Mucosa of rectum (tissue), 2 donors: ENCODE measurements at regions not wholly inside any gene's neighbourhood (a gene's known extent, or its start where the extent isn't known, plus 50 kb on each side); places are given as distances from the start of the nearest gene placed in this dataset.

Source experiments
- H3K27ac ChIP-seq, 2 donors: one replicate each; pipeline ENCODE4 v1.7.0; 2013; ENCODE audit warnings: inconsistent platforms in 2 of 2, low read depth in 2 of 2, low read length in 2 of 2
- H3K27me3 ChIP-seq, 2 donors: one replicate each; pipeline ENCODE4 v1.7.0; 2013; ENCODE audit warnings: low read length in 2 of 2; ENCODE audit not compliant: control insufficient read depth in 2 of 2, insufficient read depth in 2 of 2
- H3K36me3 ChIP-seq, 2 donors: one replicate each; pipeline ENCODE4 v1.7.0; 2013; ENCODE audit warnings: low read length in 2 of 2; ENCODE audit not compliant: control insufficient read depth in 2 of 2, insufficient read depth in 2 of 2
- H3K4me1 ChIP-seq, 2 donors: one replicate each; pipeline ENCODE4 v1.7.0; 2013; ENCODE audit warnings: low read length in 2 of 2, mild to moderate bottlenecking in 1 of 2; ENCODE audit not compliant: control insufficient read depth in 2 of 2, insufficient read depth in 2 of 2
- H3K4me3 ChIP-seq, 2 donors: one replicate each; pipeline ENCODE4 v1.7.0; 2013; ENCODE audit warnings: low read length in 2 of 2
- H3K9ac ChIP-seq, 2 donors: one replicate each; pipeline ENCODE4 v1.7.0; 2013; ENCODE audit warnings: low read length in 2 of 2, low read depth in 1 of 2, mild to moderate bottlenecking in 1 of 2
- H3K9me3 ChIP-seq, 2 donors: one replicate each; pipeline ENCODE4 v1.7.0; 2013; ENCODE audit warnings: low read length in 2 of 2; ENCODE audit not compliant: control insufficient read depth in 2 of 2
- donor health status: healthy.
- donor health status: Normal muscosa, but diverticular disease.

- H3K9me3 ChIP-seq, result no peaks in the 10 kb centered on the region
These were observed 121.2 kb upstream of the ADARB2 start for GRCh38 chr10:1858547-1858946.

GRCh38 chr10:1858048-1858447 lies 120.7 kb upstream of the ADARB2 start:
- H3K27ac ChIP-seq, result no peak overlapping the region
- no peak overlapping the region for H3K9ac ChIP-seq
- H3K4me1 ChIP-seq, result no peaks in the 10 kb centered on the region
- no peaks in the 10 kb centered on the region for H3K27me3 ChIP-seq
- H3K36me3 ChIP-seq, result no peaks in the 10 kb centered on the region
- H3K9me3 ChIP-seq, result no peaks in the 10 kb centered on the region
- no peak overlapping the region for H3K4me3 ChIP-seq

More at GRCh38 chr10:1858547-1858946, 121.2 kb upstream of the ADARB2 start:
- Histone ChIP-seq H3K36me3 (no peaks in the 10 kb centered on the region), H3K4me3 (no peak overlapping the region), H3K27ac (no peak overlapping the region), H3K27me3 (no peaks in the 10 kb centered on the region), H3K4me1 (no peaks in the 10 kb centered on the region), H3K9ac (no peak overlapping the region)

- Histone ChIP-seq H3K4me1 (no peaks in the 10 kb centered on the region), H3K36me3 (no peaks in the 10 kb centered on the region), H3K27ac (no peak overlapping the region), H3K27me3 (no peaks in the 10 kb centered on the region), H3K9me3 (no peaks in the 10 kb centered on the region), H3K9ac (no peak overlapping the region), H3K4me3 (no peak overlapping the region)
These were observed 118.6 kb upstream of the ADARB2 start for GRCh38 chr10:1855911-1856310.

- no peak overlapping the region for H3K4me3 ChIP-seq
- H3K27ac ChIP-seq, result no peak overlapping the region
- H3K9me3 ChIP-seq, result no peaks in the 10 kb centered on the region
- no peaks in the 10 kb centered on the region for H3K4me1 ChIP-seq
- no peak overlapping the region for H3K9ac ChIP-seq
- H3K36me3 ChIP-seq, result no peaks in the 10 kb centered on the region
- H3K27me3 ChIP-seq, result no peaks in the 10 kb centered on the region
These were observed 116.9 kb upstream of the ADARB2 start for GRCh38 chr10:1854271-1854670.

- H3K9me3 ChIP-seq, result no peaks in the 10 kb centered on the region
- H3K4me3 ChIP-seq, result no peak overlapping the region
- H3K36me3 ChIP-seq, result no peaks in the 10 kb centered on the region
These were observed 116.5 kb upstream of the ADARB2 start for GRCh38 chr10:1853801-1854200.

GRCh38 chr10:1852841-1853240 lies 115.5 kb upstream of the ADARB2 start:
- Histone ChIP-seq H3K4me1 (no peaks in the 10 kb centered on the region), H3K4me3 (no peak overlapping the region), H3K9ac (no peak overlapping the region), H3K27ac (no peak overlapping the region), H3K27me3 (no peaks in the 10 kb centered on the region), H3K36me3 (no peaks in the 10 kb centered on the region), H3K9me3 (no peaks in the 10 kb centered on the region)

More at GRCh38 chr10:1853801-1854200, 116.5 kb upstream of the ADARB2 start:
- H3K4me1 ChIP-seq, result no peaks in the 10 kb centered on the region
- H3K9ac ChIP-seq, result no peak overlapping the region
- no peaks in the 10 kb centered on the region for H3K27me3 ChIP-seq
- no peak overlapping the region for H3K27ac ChIP-seq

GRCh38 chr10:1851762-1852161 lies 114.4 kb upstream of the ADARB2 start:
- Histone ChIP-seq H3K27me3 (no peaks in the 10 kb centered on the region), H3K27ac (no peak overlapping the region), H3K36me3 (no peaks in the 10 kb centered on the region), H3K4me3 (no peak overlapping the region), H3K9ac (no peak overlapping the region), H3K4me1 (no peaks in the 10 kb centered on the region), H3K9me3 (no peaks in the 10 kb centered on the region)

- Histone ChIP-seq H3K36me3 (no peaks in the 10 kb centered on the region), H3K4me3 (no peak overlapping the region), H3K27me3 (no peaks in the 10 kb centered on the region), H3K4me1 (no peaks in the 10 kb centered on the region), H3K27ac (no peak overlapping the region), H3K9ac (no peak overlapping the region), H3K9me3 (no peaks in the 10 kb centered on the region)
These were observed 113.7 kb upstream of the ADARB2 start for GRCh38 chr10:1850971-1851527.

GRCh38 chr10:1847361-1847760 lies 110.0 kb upstream of the ADARB2 start:
- H3K9ac ChIP-seq, result no peak overlapping the region
- H3K36me3 ChIP-seq, result no peaks in the 10 kb centered on the region
- no peaks in the 10 kb centered on the region for H3K27me3 ChIP-seq
- no peaks in the 10 kb centered on the region for H3K4me1 ChIP-seq
- no peaks in the 10 kb centered on the region for H3K9me3 ChIP-seq
- H3K4me3 ChIP-seq, result no peak overlapping the region
- H3K27ac ChIP-seq, result no peak overlapping the region

GRCh38 chr10:1846032-1846431 lies 108.7 kb upstream of the ADARB2 start:
- Histone ChIP-seq H3K9me3 (peaks cover 0 to 2% of the 10 kb centered on the region in 2 donors), H3K36me3 (no peaks in the 10 kb centered on the region), H3K4me1 (no peaks in the 10 kb centered on the region), H3K27me3 (no peaks in the 10 kb centered on the region), H3K4me3 (no peak overlapping the region), H3K9ac (no peak overlapping the region), H3K27ac (no peak overlapping the region)

- no peaks in the 10 kb centered on the region for H3K4me1 ChIP-seq
- H3K9me3 ChIP-seq, result peaks cover 0 to 2% of the 10 kb centered on the region in 2 donors
- H3K27me3 ChIP-seq, result no peaks in the 10 kb centered on the region
- no peaks in the 10 kb centered on the region for H3K36me3 ChIP-seq
- H3K27ac ChIP-seq, result no peak overlapping the region
- H3K4me3 ChIP-seq, result no peak overlapping the region
- no peak overlapping the region for H3K9ac ChIP-seq
These were observed 104.4 kb upstream of the ADARB2 start for GRCh38 chr10:1841759-1842158.
